Middle frontal gyrus (tissue), 1 donor: ENCODE measurements at regions not wholly inside any gene's neighbourhood (a gene's known extent, or its start where the extent isn't known, plus 50 kb on each side); places are given as distances from the start of the nearest gene placed in this dataset.
A peak's percentile ranks its signal among the peaks of the same experiment; 100 is the strongest.

ENCODE experiments used
- DNase-seq: peaks from one replicate; pipeline ENCODE4 v3.0.0-alpha.2; 2015; ENCODE audit warnings: low spot score; ENCODE audit errors: extremely low spot score

- DNase-seq = no peak
Observed at GRCh38 chr10:21174715-21175495, 277.8 kb upstream of the NEBL start.

GRCh38 chr10:21173802-21174714 is 276.9 kb upstream of the NEBL start:
- DNase-seq = peak; percentile 49

DNA sequence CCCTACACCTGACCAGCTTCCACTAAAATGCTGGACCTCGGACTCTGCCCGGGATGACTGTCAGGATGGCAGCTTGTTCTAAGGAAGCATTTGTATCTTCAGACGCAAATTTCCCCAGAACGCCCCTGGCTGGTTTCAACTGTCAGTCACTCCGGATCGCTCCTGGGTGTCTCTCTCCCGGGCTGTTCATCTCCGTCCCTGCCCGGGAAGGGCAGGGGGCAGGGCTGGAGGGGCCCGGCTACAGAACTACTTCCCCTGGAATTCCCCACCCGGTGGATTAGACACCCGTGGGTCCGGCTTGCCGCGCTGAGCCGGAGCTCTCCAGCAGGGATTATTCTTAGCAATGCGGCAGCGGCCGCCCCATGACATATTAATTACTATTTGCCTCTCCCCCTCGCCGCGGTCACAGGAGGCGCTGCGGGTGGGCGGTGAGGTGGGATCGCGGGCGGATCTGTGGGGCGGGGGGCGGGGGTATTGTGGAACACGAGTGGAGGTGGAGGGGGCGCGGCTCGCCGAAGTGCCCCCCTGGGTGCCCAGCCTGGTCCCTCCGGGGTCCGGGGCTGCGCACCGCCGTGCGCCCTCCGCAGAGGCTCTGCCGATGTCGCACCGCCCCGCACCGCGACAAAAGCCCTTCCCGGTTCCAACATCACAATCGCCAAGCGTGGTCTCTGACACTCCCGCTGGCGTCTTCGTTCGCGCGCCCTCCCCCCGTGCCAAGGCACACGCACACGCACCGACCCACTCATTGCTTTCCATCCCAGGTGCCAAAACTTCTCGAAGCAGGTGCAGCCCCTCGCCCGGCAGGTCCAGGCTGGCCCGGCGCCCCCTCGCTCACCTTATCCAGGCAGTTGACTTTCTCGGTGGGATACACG is 276.1 kb upstream of the NEBL start:
- DNase-seq = no peak

DNA sequence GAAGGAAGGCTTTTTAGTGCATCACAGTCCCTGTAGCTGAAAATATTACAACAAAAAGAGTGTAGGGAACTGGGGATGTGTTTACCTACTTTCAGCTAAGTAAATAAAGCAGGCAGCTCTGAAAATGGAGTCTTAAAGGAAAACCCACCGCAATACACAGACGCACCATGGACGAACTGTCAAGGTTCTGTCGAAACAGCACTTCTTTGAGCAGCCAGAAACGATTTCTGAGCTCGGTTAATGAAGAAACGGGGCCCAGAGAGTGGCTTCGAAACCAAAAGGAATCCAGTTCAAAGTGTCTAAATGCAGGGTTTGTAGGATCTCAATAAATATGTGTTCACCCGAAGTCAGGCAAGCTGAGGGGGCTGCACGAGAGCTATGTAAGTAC is 275.4 kb upstream of the NEBL start:
- DNase-seq = no peak

DNA sequence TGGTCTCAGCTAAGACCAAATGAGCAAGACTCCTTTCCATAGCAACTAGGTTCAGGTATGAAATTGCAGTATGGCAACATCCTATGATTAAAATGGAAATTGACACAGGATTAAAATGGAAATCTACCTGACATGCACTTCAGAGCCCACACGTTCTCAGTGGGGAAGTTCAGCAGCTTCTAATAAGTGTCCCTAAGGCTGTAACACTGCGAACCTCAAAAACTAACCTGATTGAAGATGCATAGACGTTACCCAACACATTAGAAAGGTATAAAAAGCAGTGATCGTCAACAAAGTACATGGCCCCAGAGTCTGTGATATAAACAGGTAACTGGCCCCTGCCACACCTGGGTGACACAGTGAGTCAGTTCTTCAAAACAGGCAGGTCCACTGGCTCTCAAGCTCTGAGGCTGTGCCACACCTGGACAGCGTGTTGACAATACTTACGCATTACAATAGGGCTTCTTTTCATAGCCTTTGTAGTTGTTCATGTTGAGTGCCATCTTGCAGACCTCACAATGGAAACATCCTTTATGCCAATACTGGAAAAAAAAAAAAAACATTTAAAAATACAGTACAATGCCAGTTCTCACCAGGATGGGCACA is 274.9 kb upstream of the NEBL start:
- no peak for DNase-seq

- no peak for DNase-seq
Observed at GRCh38 chr10:21171197-21171935, 274.3 kb upstream of the NEBL start.

DNA sequence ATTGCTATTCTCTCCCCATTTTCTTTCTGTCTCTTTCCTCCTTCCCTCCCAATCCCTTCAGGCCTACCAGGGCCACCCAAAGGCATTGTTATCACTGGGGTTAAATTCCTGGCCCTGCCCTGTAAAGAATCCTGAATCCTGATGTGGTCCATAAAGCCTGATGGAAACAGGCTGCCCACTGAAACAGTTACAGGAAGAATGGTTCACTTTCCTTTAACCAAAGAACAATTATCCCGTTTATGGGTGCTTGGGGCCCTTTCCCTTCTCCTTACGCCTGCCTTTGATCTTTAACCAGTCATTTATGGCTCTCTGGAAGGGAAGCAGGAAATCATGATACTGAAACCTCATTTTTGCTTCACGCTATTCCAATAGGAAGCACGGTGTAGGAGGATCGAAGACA is 273.1 kb upstream of the NEBL start:
- DNase-seq = no peak

DNA sequence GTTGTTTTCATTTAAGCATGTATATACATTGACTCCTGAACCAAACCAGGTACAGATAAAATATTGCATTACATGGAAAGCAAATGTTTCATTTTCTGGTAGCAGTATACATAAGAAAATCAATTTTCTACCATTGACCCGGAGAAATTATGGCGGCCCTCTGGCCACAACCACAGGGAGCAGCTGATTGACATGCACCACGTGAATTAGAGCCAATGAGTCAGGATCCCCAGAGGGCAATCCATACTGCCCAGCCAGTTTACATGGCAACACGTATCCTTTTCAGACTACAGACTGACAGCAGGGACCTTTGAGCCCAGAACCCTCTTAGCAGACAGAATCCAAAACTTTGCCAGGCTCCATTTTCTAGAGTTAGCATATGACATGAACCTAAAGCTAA is 272.2 kb upstream of the NEBL start:
- DNase-seq = no peak

DNA sequence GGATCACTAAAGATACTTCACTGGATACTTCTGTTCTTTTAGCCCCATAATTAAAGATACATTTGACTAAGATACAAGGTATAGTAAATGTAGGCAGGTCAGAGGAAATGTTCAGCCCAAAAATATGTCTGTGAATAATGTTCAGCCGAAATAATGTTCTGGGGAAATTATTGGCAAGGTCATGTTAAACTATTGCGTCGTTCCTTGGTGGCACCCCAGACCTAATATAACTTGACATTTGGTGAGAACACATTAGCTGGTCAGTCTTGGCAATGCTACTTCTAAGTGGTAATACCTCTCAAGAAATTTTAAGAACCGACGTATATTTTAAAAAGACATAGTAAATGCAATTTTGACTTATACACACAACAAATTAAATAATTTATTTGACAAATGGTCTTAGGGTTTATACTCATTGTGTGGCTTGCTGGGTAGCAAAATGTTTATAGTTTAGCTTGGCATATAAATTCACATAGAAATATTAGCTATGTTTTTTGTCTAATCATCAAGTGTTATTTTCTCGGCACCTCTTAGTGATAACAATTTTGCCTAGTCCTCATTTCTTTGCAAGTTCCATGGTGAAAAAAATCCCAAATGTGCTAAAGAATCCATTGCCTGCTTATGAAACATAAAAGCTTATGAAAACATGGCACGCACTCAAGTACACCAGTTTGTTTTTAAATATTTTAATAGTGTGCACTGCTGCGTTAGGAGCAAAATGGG is 270.3 kb upstream of the NEBL start:
- no peak for DNase-seq

DNA sequence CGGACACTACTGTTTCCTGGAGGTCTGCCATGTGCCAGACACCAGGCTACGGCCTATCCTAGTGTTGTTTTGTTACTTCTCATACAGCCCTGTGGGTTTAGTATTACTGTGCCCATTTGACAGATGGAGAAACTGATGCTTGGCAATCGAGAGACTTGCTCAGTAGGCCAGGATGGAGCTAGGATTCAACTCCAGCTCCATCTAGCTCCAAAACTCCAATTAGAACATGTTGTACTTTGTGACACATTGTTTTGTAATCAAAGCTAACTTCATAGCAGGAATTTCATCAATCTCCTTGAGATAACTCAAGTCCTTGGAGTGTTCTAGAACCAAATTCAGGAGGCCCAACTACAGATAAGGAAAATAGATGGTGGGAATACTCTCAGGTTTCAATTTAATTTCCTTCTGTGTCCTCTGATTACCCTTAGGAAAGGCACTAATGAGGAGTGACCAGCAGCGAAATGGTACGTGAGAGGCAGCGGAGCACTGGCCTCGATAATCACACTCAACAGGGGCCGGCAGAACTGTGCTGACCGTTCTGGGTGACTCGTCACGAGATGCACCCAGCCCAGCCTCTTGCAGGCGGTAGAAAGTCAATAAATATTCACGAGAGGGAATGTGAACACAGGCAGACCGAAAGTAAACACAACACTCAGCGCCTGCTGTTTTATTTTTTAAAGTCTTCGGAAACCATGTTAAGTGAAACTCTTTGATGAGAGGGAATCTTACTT is 269.6 kb upstream of the NEBL start:
- DNase-seq = no peak

- DNase-seq = no peak
Observed at GRCh38 chr10:21165489-21165888, 268.4 kb upstream of the NEBL start.

DNA sequence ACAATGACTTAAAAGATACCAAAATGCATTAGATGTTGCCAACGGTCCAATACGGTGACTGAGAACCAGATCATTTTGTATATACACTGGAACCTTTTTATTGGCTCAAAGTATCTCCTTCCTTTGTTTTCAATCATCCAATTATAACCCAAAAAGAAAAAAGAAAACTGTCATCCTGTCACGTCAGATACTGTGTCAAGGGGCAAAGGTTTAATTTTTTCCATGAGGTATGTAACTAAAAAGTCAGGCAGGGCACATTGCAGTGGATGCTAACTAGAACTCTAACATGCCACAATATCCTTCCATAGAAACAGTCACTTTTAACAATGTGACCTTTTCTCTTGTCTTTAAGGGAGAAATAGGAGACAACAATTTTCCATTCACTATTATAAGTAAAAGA is 267.6 kb upstream of the NEBL start:
- DNase-seq = no peak

- DNase-seq = no peak
Observed at GRCh38 chr10:21162948-21163347, 265.8 kb upstream of the NEBL start.

- DNase-seq = no peak
Observed at GRCh38 chr10:21161647-21162046, 264.5 kb upstream of the NEBL start.

- no peak for DNase-seq
Observed at GRCh38 chr10:21161090-21161625, 264.0 kb upstream of the NEBL start.

DNA sequence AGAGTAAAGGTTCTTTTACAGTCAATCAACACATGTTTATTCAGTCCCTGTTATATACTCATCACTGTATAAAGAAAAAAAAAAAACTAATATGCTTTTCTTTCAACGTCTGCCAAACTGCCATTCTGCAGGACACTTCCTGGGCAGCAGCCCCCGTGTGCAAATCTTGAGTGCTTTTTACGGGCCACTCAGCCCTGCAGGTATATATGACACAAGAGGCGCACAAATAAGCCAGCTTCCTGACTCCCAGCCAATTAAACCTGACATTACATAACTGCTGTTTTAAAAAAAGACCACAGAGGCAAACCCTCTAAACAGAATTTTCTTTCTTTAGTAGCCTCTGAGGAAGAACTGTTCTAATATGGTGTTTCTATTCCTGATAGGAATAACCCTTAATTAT is 263.0 kb upstream of the NEBL start:
- no peak for DNase-seq

DNA sequence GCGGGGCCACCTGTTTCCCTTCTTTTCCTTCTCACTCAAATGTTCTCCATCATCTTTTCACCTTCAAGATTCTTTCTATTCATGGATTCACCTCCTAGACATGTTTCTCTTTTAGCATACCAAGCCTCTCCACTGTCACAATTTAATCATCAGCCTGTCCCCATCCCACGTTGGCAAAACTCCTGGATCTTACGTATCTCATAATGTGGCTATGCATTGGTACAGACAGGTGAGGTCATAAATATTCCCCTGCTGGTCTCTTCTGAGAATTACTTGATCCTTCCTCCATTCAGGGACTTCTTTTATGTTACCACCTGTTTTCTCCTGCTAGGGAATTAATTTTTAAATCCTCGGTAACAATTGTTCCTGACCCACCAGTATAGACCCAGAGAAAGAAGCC is 262.6 kb upstream of the NEBL start:
- DNase-seq = no peak

GRCh38 chr10:21158301-21158700 is 261.2 kb upstream of the NEBL start:
- DNase-seq = no peak

DNA sequence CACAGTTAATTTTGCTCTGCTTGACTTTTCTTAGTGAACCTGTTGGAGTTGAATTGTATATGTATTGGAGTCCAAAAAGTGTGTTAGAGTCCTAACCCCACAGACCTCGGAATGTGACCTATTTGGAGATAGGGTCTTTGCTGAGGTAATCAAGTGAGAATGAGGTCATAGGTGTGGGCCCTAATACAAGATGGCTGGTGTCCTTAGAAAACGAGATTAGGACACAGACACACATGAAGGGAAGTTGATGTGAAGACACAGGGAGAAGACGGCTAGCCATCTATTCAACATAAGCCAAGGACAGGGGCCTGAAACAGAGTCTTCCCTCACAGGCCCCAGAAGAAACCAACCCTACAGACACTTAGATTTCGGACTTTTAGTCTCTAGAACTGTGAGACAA is 260.6 kb upstream of the NEBL start:
- DNase-seq = no peak
